ENCODE measurements at regions not wholly inside any gene's neighbourhood (a gene's known extent, or its start where the extent isn't known, plus 50 kb on each side); places are given as distances from the start of the nearest gene placed in this dataset.

DNA sequence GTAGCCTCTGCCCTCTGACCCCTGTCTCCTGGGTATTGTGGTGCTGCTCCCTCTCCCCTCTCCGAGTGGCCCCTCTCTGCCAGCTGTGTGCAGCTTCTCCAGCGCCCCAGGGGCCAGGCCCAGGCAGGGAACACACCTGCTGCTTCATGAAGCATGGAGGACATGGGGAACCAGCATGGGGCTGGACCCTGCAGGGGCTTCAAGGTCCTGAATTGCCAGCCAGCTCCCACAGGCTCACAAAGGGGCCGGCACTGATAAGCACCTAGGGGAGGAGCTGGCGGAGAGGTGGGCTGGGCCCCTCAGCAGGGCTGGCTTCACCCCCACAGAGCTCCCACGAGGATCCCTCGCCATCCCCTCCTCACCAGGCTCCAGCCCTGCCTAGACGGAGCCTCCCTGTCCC, 77.4 kb upstream of the GPC1 start:
- ChIA-PET POLR2A (ENCODE audit: partially characterized antibody) (no interaction called here), CTCF (ENCODE audit: partially characterized antibody) (no interaction called here)
- H2BK5ac ChIP-seq (ENCODE audit: low read depth, low read length), result no peak overlapping the region
- H3K9me3 ChIP-seq (ENCODE audit: insufficient read depth in 2 of 2, low read depth in 1 of 2, low read length in 1 of 2), result peaks cover 17 to 18% of the 10 kb centered on the region in 2 experiments; a peak in 3 of 4 replicates
- no peak overlapping the region for H3K18ac ChIP-seq (ENCODE audit: extremely low read depth, low read length)
- no peak overlapping the region for H2BK12ac ChIP-seq (ENCODE audit: low read depth, low read length)
- WGBS, 2 experiments (ENCODE audit: extremely low coverage in 1 of 2, insufficient coverage in 1 of 2, insufficient read length in 1 of 2, insufficient replicate concordance in 2 of 2, low coverage in 1 of 2, low lambda C conversion rate in 2 of 2, missing lambda C conversion rate in 1 of 2), result 88% methylated on average over 7 of the region's 7 CpGs; no CpG with 5 or more reads in 1 of the 2 experiments
- no peak overlapping the region for H3K4me2 ChIP-seq (ENCODE audit: insufficient read depth in 1 of 2, low read depth in 2 of 2, low read length in 2 of 2)
- H3K79me2 ChIP-seq (ENCODE audit: control insufficient read depth in 1 of 2, insufficient read depth in 2 of 2, low read length in 2 of 2), result no peaks in the 10 kb centered on the region
- no peak overlapping the region for H4K91ac ChIP-seq (replicated peaks; ENCODE audit: insufficient read length, low read length)
- DNase-seq (ENCODE audit: low read depth in 1 of 2, low spot score in 2 of 2) (no peak), FAIRE-seq (no peak)
- TF ChIP-seq BRCA1 (IDR thresholded peaks at IDR 0.05; ENCODE audit: low read depth, low read length) (no peak), SP2 (IDR thresholded peaks at IDR 0.05; ENCODE audit: low read length) (no peak), CHD1 (IDR thresholded peaks at IDR 0.05; ENCODE audit: low read depth, low read length) (no peak), BCL11A (IDR thresholded peaks at IDR 0.05; ENCODE audit: low read depth in 2 of 2, low read length in 2 of 2) (no peak), TBP (IDR thresholded peaks at IDR 0.05; ENCODE audit: low read depth, low read length) (no peak), SP1 (IDR thresholded peaks at IDR 0.05; ENCODE audit: low read depth, low read length) (no peak), SRF (IDR thresholded peaks at IDR 0.05; ENCODE audit: low read depth, low read length) (no peak), KDM5A (IDR thresholded peaks at IDR 0.05; ENCODE audit: low read length) (no peak)
- H2BK20ac ChIP-seq (ENCODE audit: low read length), result no peak overlapping the region
- H2BK15ac ChIP-seq (ENCODE audit: low read length), result no peak overlapping the region
- H3K23ac ChIP-seq (ENCODE audit: insufficient read length), result no peak overlapping the region
- H3K79me1 ChIP-seq (ENCODE audit: low read depth, low read length), result no peaks in the 10 kb centered on the region
- H2AK5ac ChIP-seq (ENCODE audit: low read depth, low read length), result no peak overlapping the region
- no peak overlapping the region for H4K8ac ChIP-seq (ENCODE audit: extremely low read depth, insufficient read depth, low read length)
- H3K4me3 ChIP-seq (ENCODE audit: extremely low read depth in 1 of 4, insufficient read depth in 2 of 4, low read depth in 3 of 4, low read length in 4 of 4), result no peak overlapping the region
- H3K56ac ChIP-seq (replicated peaks; ENCODE audit: insufficient read length, low read depth, low read length), result no peak overlapping the region
- no peak overlapping the region for H3K27ac ChIP-seq (ENCODE audit: low read depth, low read length)
- no peaks in the 10 kb centered on the region for H3K23me2 ChIP-seq (ENCODE audit: low read depth, low read length)
- no peak overlapping the region for H2AFZ ChIP-seq (ENCODE audit: low read length)
- no peak overlapping the region for H3K9ac ChIP-seq (replicated peaks in 1 of 4; ENCODE audit: extremely low read depth in 1 of 4, low read depth in 3 of 4, low read length in 3 of 4)
- no peaks in the 10 kb centered on the region for H3K27me3 ChIP-seq (replicated peaks in 1 of 4; ENCODE audit: control insufficient read depth in 3 of 4, extremely low read depth in 1 of 4, insufficient read depth in 3 of 4, low read length in 3 of 4)
- H3K4me1 ChIP-seq (replicated peaks in 1 of 4; ENCODE audit: control insufficient read depth in 3 of 4, insufficient read depth in 4 of 4, low read length in 3 of 4), result no peaks in the 10 kb centered on the region; a peak in 1 of 7 replicates
- no peak overlapping the region for H3K14ac ChIP-seq (ENCODE audit: insufficient read length)
- H2BK120ac ChIP-seq (replicated peaks; ENCODE audit: low read depth, low read length), result no peak overlapping the region
- no peaks in the 10 kb centered on the region for H3K36me3 ChIP-seq (ENCODE audit: control insufficient read depth in 2 of 4, insufficient read depth in 4 of 4, low read length in 3 of 4)
- no peaks in the 10 kb centered on the region for H4K20me1 ChIP-seq (replicated peaks in 1 of 2; ENCODE audit: control insufficient read depth in 1 of 2, insufficient read depth in 2 of 2, low read length in 2 of 2)
- no peak overlapping the region for H3K4ac ChIP-seq (replicated peaks; ENCODE audit: insufficient read length, low read depth, low read length)
- H4K5ac ChIP-seq (ENCODE audit: insufficient read length, low read depth, low read length), result no peak overlapping the region

Measured in H1 (cell line).